Breast epithelium (tissue), 4 donors: ENCODE measurements at regions not wholly inside any gene's neighbourhood (a gene's known extent, or its start where the extent isn't known, plus 50 kb on each side); places are given as distances from the start of the nearest gene placed in this dataset.

Experiments used
- DNase-seq, 2 donors: peaks; one replicate each; pipeline ENCODE4 v3.0.0-alpha.2; 2019; ENCODE audit warnings: low spot score in 2 of 2
- H3K27ac ChIP-seq, 2 donors: fragments of 200-600 bp; sonication (generic) in 1 of 2; one replicate each; pipeline ENCODE4 v1.5.1; 2016 to 2019; ENCODE audit warnings: mild to moderate bottlenecking in 1 of 2
- H3K27me3 ChIP-seq, 2 donors: fragments of 200-600 bp; sonication (generic) in 1 of 2; one replicate each; pipeline versions ENCODE4 v1.5.1 to v1.6.0; 2017 to 2019; ENCODE audit warnings: control low read depth in 1 of 2, mild to moderate bottlenecking in 1 of 2
- H3K36me3 ChIP-seq: fragments of 200-600 bp; one replicate; pipeline ENCODE4 v1.5.1; 2019
- H3K4me1 ChIP-seq, 2 donors: fragments of 200-600 bp; sonication (generic); one replicate each; pipeline ENCODE4 v1.5.1; 2016 to 2019; ENCODE audit warnings: control low read depth in 1 of 2
- H3K4me3 ChIP-seq, 3 donors: fragments of 200-600 bp; sonication (generic); 1 replicate in 2 of 3; 2 replicates in 1 of 3; pipeline ENCODE4 v1.5.1; 2016 to 2019; ENCODE audit warnings: mild to moderate bottlenecking in 3 of 3, moderate library complexity in 2 of 3
- H3K9me3 ChIP-seq, 2 donors: fragments of 200-600 bp; sonication (generic) in 1 of 2; one replicate each; pipeline ENCODE4 v1.5.1; 2016 to 2019; ENCODE audit warnings: control low read depth in 1 of 2
- CTCF ChIP-seq, 3 donors: fragments of 450-650 bp; IDR thresholded peaks; one replicate each; pipeline ENCODE4 v1.5.1; 2016 to 2017; ENCODE audit warnings: antibody characterized with exemption in 3 of 3, mild to moderate bottlenecking in 3 of 3, moderate library complexity in 3 of 3
- POLR2A ChIP-seq: fragments of 450-650 bp; IDR thresholded peaks from one replicate; pipeline ENCODE4 v1.6.1; 2016; ENCODE audit warnings: antibody characterized with exemption, mild to moderate bottlenecking, moderate library complexity
- POLR2AphosphoS5 ChIP-seq, 3 donors: sonication (generic); formaldehyde crosslinking; IDR thresholded peaks; one replicate each; pipeline ENCODE4 v1.6.1; 2017; ENCODE audit warnings: antibody characterized with exemption in 3 of 3
- intact Hi-C: fragments of 100-400 bp; cut with DNase I; formaldehyde crosslinking; loops from one replicate; pipeline ENCODE4 v1.15.1; 2023; ENCODE audit warnings: low total_unique reads

GRCh38 chr18:28707006-28707405 lies 530.1 kb upstream of the CDH2 start:
- H3K4me3 ChIP-seq: no peak overlapping the region
- H3K4me1 ChIP-seq: no peaks in the 10 kb centered on the region
- TF ChIP-seq POLR2A: no peak
- no peak for TF ChIP-seq POLR2AphosphoS5 (IDR thresholded peaks at IDR 0.05)
- no peak for TF ChIP-seq CTCF (IDR thresholded peaks at IDR 0.05)
- no peaks in the 10 kb centered on the region for H3K36me3 ChIP-seq
- intact Hi-C loops: no loop called here
- H3K9me3 ChIP-seq: no peaks in the 10 kb centered on the region
- no peak for DNase-seq
- H3K27ac ChIP-seq: no peak overlapping the region
- no peaks in the 10 kb centered on the region for H3K27me3 ChIP-seq

DNA sequence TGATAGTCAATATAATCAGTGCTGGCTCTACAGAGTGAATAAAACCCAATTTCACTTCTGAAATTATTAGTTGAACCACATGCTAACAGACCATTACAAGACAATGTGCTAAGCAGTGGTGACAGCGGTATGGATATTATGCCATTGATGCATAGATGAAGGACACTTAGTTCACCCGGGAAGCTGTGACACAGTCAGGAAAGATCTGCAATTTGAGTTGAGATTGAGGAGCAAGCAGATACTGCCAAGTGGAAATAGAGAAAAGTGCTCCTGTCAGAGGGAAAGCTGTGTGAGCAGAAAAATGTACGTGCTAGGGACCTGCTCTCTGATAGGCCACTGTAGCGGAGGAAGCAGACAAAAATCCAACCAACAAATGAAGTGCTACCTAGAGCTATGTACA lies 529.5 kb upstream of the CDH2 start:
- Histone ChIP-seq H3K27me3 (no peaks in the 10 kb centered on the region), H3K27ac (no peak overlapping the region), H3K9me3 (no peaks in the 10 kb centered on the region), H3K36me3 (no peaks in the 10 kb centered on the region), H3K4me3 (no peak overlapping the region), H3K4me1 (no peaks in the 10 kb centered on the region)
- no peak for DNase-seq
- no peak for TF ChIP-seq CTCF (IDR thresholded peaks at IDR 0.05)
- no peak for TF ChIP-seq POLR2A
- TF ChIP-seq POLR2AphosphoS5 (IDR thresholded peaks at IDR 0.05): no peak
- intact Hi-C loops: no loop called here

DNA sequence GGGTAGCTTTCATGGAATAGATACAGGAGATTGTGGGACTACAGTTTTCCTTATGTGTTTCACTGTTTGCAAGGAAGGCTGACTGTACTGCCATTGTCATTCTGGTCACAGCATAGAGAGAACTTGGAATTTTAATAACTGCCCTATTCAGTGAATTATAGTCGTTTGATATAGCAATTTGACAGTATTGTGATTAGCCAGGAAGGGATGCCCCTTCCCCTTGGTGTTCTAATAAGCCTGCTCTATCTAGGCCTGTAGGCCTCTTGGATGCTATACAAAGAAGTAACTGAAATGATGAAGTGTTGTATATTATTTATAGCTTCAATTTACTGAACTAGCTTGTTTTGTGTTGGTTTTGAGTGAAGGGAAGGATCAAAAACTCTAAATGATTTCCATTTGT lies 528.6 kb upstream of the CDH2 start:
- no peak for DNase-seq
- H3K4me1 ChIP-seq: no peaks in the 10 kb centered on the region
- H3K9me3 ChIP-seq: no peaks in the 10 kb centered on the region
- H3K27me3 ChIP-seq: no peaks in the 10 kb centered on the region
- TF ChIP-seq CTCF (IDR thresholded peaks at IDR 0.05) (no peak), POLR2A (no peak), POLR2AphosphoS5 (IDR thresholded peaks at IDR 0.05) (no peak)
- no peak overlapping the region for H3K4me3 ChIP-seq
- intact Hi-C loops: no loop called here
- H3K27ac ChIP-seq: no peak overlapping the region
- H3K36me3 ChIP-seq: no peaks in the 10 kb centered on the region

- DNase-seq: no peak
- no peak for TF ChIP-seq POLR2A
- TF ChIP-seq CTCF (IDR thresholded peaks at IDR 0.05): no peak
- TF ChIP-seq POLR2AphosphoS5 (IDR thresholded peaks at IDR 0.05): no peak
- no peaks in the 10 kb centered on the region for H3K36me3 ChIP-seq
- no peak overlapping the region for H3K27ac ChIP-seq
- H3K9me3 ChIP-seq: no peaks in the 10 kb centered on the region
- H3K27me3 ChIP-seq: no peaks in the 10 kb centered on the region
- intact Hi-C loops: no loop called here
- no peak overlapping the region for H3K4me3 ChIP-seq
- no peaks in the 10 kb centered on the region for H3K4me1 ChIP-seq
Measured at GRCh38 chr18:28692337-28692736, 515.4 kb upstream of the CDH2 start.

GRCh38 chr18:28691496-28691840 lies 514.5 kb upstream of the CDH2 start:
- Histone ChIP-seq H3K4me3 (no peak overlapping the region), H3K9me3 (no peaks in the 10 kb centered on the region), H3K27me3 (no peaks in the 10 kb centered on the region), H3K36me3 (no peaks in the 10 kb centered on the region), H3K4me1 (no peaks in the 10 kb centered on the region), H3K27ac (no peak overlapping the region)
- no peak for DNase-seq
- intact Hi-C loops: no loop called here
- TF ChIP-seq POLR2AphosphoS5 (IDR thresholded peaks at IDR 0.05): no peak
- TF ChIP-seq POLR2A: no peak
- TF ChIP-seq CTCF (IDR thresholded peaks at IDR 0.05): no peak
